Fibroblast of mammary gland (primary cell): ENCODE measurements at regions not wholly inside any gene's neighbourhood (a gene's known extent, or its start where the extent isn't known, plus 50 kb on each side); places are given as distances from the start of the nearest gene placed in this dataset.
A peak's percentile ranks its signal among the peaks of the same experiment; 100 is the strongest.

Experiments used
- DNase-seq: peaks from one replicate; pipeline ENCODE4 v3.0.0-alpha.2; 2010; ENCODE audit warnings: low read depth
- H3K4me3 ChIP-seq: 2 replicates; pipeline ENCODE4 v1.5.1; 2011; ENCODE audit warnings: low read depth, mild to moderate bottlenecking, low read length, moderate library complexity; ENCODE audit not compliant: control insufficient read depth
- TF ChIP-seq, protein P1 (sequence below): conservative IDR thresholded peaks from 2 replicates; pipeline ENCODE4 v1.5.1; 2011; ENCODE audit warnings: low read depth, low read length, inconsistent platforms; ENCODE audit not compliant: control insufficient read depth, insufficient read depth

GRCh38 chr6:112481211-112481610 lies 134.1 kb downstream of the RFPL4B start:
- H3K4me3 ChIP-seq: no peak overlapping the region
- peak; percentile 19 for DNase-seq
- TF ChIP-seq, protein P1, sequence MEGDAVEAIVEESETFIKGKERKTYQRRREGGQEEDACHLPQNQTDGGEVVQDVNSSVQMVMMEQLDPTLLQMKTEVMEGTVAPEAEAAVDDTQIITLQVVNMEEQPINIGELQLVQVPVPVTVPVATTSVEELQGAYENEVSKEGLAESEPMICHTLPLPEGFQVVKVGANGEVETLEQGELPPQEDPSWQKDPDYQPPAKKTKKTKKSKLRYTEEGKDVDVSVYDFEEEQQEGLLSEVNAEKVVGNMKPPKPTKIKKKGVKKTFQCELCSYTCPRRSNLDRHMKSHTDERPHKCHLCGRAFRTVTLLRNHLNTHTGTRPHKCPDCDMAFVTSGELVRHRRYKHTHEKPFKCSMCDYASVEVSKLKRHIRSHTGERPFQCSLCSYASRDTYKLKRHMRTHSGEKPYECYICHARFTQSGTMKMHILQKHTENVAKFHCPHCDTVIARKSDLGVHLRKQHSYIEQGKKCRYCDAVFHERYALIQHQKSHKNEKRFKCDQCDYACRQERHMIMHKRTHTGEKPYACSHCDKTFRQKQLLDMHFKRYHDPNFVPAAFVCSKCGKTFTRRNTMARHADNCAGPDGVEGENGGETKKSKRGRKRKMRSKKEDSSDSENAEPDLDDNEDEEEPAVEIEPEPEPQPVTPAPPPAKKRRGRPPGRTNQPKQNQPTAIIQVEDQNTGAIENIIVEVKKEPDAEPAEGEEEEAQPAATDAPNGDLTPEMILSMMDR: no peak

DNA sequence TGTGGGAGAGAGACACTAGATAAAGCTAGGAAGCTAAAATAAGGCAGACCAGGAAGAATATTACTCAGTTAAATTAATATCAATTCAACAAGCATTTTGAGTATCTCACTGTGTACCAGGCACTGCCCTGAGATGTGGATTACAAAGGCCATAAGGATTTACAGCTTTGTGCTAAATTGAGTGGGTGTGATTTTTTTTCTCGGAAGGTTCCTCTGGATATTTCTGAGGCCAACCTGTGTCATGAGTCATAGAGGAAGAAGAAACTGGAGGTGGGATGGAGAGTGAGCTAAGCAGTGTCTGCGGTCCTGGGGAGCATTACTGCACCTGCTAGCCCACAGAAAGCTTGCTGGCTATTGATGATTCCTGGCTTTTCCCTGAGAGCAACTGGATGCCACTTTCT lies 135.2 kb downstream of the RFPL4B start:
- DNase-seq: no peak
- no peak overlapping the region for H3K4me3 ChIP-seq
- TF ChIP-seq, protein P1: no peak

- TF ChIP-seq, protein P1: no peak
- H3K4me3 ChIP-seq: no peak overlapping the region
- no peak for DNase-seq
These were observed 138.1 kb downstream of the RFPL4B start for GRCh38 chr6:112485120-112485826.

DNA sequence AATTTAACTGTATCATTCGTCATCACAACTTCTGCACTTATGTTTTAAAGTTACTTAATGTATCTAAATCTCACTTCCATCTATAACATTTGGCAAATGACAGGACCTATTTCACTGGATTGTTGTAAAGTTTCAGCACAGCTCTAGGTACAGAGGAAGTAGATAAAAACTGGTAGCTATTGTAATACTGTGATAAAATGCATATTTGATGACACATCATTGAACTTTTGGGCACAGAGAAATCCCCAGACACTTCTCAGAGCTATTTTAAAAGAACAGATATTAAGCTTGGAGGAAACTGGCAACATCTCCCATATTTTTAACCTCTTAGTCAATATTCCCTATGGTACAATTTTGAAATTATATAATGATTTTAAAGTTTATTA lies 138.7 kb downstream of the RFPL4B start:
- TF ChIP-seq, protein P1: no peak
- peak; percentile 40 for DNase-seq
- H3K4me3 ChIP-seq: no peak overlapping the region

GRCh38 chr6:112486454-112486853 lies 139.3 kb downstream of the RFPL4B start:
- no peak for DNase-seq
- no peak overlapping the region for H3K4me3 ChIP-seq
- TF ChIP-seq, protein P1: no peak

DNA sequence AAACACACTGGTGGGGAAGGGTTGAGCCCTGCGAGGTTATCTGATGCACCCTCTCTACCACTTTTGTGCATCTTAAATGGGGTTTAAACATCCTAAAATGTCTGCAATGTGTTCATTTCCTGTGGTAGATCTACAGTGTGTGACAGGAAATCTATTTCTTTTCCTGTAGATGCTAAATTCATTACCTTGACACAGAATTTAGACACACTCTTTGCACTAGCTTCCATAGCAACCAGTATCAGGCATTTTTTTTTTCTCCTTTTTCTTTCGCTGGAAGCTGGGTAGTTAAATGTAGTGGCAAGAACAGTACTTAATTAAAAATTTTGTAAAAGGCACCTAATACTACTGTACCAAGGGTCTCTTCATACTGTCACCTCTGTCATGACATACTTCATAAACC lies 141.1 kb downstream of the RFPL4B start:
- no peak for DNase-seq
- H3K4me3 ChIP-seq: no peak overlapping the region
- TF ChIP-seq, protein P1: no peak
